ENCODE measurements at regions not wholly inside any gene's neighbourhood (a gene's known extent, or its start where the extent isn't known, plus 50 kb on each side); places are given as distances from the start of the nearest gene placed in this dataset.

- H3K4me3 ChIP-seq (ENCODE audit: low read depth, poor library complexity, severe bottlenecking), result no peak overlapping the region
- TF ChIP-seq POLR2A (IDR thresholded peaks at IDR 0.05) (no peak), CTCF (IDR thresholded peaks at IDR 0.05) (no peak)
- 52 to 66% methylated on average over 5 of the region's 5 CpGs for WGBS, 2 donors
- DNase-seq (ENCODE audit: low spot score in 2 of 2), result no peak
- intact Hi-C loops (cut with DNase I; ENCODE audit: low total_unique reads), result no loop called here
These were observed 130.6 kb downstream of the AQP9 start for GRCh38 chr15:58268746-58269267.

GRCh38 chr15:58269455-58270414 is 131.6 kb downstream of the AQP9 start:
- H3K4me3 ChIP-seq (ENCODE audit: low read depth, poor library complexity, severe bottlenecking), result no peak overlapping the region
- no peak for TF ChIP-seq CTCF (IDR thresholded peaks at IDR 0.05)
- no peak for TF ChIP-seq POLR2A (IDR thresholded peaks at IDR 0.05)
- 34 to 40% methylated on average over 10 of the region's 10 CpGs for WGBS, 2 donors
- intact Hi-C loops (cut with DNase I; ENCODE audit: low total_unique reads), result no loop called here
- no peak for DNase-seq (ENCODE audit: low spot score in 2 of 2)

- intact Hi-C loops (cut with DNase I; ENCODE audit: low total_unique reads), result no loop called here
- no peak for DNase-seq (ENCODE audit: low spot score in 2 of 2)
- 94 to 96% methylated on average over 3 of the region's 3 CpGs for WGBS, 2 donors
- TF ChIP-seq CTCF (IDR thresholded peaks at IDR 0.05) (no peak), POLR2A (IDR thresholded peaks at IDR 0.05) (no peak)
- H3K4me3 ChIP-seq (ENCODE audit: low read depth, poor library complexity, severe bottlenecking), result no peak overlapping the region
These were observed 133.2 kb downstream of the AQP9 start for GRCh38 chr15:58271410-58271809.

GRCh38 chr15:58273104-58273503 is 134.9 kb downstream of the AQP9 start:
- no peak overlapping the region for H3K4me3 ChIP-seq (ENCODE audit: low read depth, poor library complexity, severe bottlenecking)
- intact Hi-C loops (cut with DNase I; ENCODE audit: low total_unique reads), result no loop called here
- no peak for DNase-seq (ENCODE audit: low spot score in 2 of 2)
- TF ChIP-seq POLR2A (IDR thresholded peaks at IDR 0.05) (no peak), CTCF (IDR thresholded peaks at IDR 0.05) (no peak)
- WGBS, 2 donors, result 92 to 93% methylated on average over 7 of the region's 7 CpGs

- intact Hi-C loops (cut with DNase I; ENCODE audit: low total_unique reads), result no loop called here
- DNase-seq (ENCODE audit: low spot score in 2 of 2), result no peak
- 90% methylated on average over 4 of the region's 4 CpGs for WGBS, 2 donors
- TF ChIP-seq POLR2A (IDR thresholded peaks at IDR 0.05) (no peak), CTCF (IDR thresholded peaks at IDR 0.05) (no peak)
- no peak overlapping the region for H3K4me3 ChIP-seq (ENCODE audit: low read depth, poor library complexity, severe bottlenecking)
These were observed 136.7 kb downstream of the AQP9 start for GRCh38 chr15:58274885-58275284.
